NCI-H526 treated with DMSO at 0.1 percent for 48 hours (cell line): ENCODE measurements at regions not wholly inside any gene's neighbourhood (a gene's known extent, or its start where the extent isn't known, plus 50 kb on each side); places are given as distances from the start of the nearest gene placed in this dataset.
"Not testable (repeated sequence)": the region's sequence is repeated elsewhere in the genome, so short reads cannot be mapped to it uniquely, and the experiment has no call there.

Source experiments
- DNase-seq: peaks from one replicate; lab custom pipeline; 2025; lab: John Stamatoyannopoulos, UW

- no peak for DNase-seq
Observed at GRCh38 chr17:22505660-22506059, 813.3 kb downstream of the KCNJ18 start.

GRCh38 chr17:22506231-22506630 is 813.9 kb downstream of the KCNJ18 start:
- DNase-seq = no peak

DNA sequence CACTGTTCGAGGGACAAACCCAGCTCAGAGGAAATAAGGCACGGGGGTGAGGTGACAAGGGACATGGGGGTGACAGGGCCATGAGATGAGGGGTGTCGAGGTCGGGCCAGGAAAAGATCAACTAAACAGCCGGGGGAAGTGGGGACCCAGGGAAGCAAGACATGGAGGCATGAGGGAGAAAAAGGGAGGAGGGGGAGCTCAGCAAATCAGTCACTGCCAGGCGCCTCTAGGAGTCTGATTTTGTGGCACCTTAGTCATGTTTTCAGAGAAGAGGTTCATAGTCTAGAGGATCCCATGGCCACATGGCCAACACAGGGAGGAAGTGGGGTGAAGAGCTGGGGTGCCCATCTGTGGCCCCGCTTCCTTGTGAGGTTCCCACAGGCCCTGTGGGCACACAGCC is 814.5 kb downstream of the KCNJ18 start:
- no peak for DNase-seq

DNA sequence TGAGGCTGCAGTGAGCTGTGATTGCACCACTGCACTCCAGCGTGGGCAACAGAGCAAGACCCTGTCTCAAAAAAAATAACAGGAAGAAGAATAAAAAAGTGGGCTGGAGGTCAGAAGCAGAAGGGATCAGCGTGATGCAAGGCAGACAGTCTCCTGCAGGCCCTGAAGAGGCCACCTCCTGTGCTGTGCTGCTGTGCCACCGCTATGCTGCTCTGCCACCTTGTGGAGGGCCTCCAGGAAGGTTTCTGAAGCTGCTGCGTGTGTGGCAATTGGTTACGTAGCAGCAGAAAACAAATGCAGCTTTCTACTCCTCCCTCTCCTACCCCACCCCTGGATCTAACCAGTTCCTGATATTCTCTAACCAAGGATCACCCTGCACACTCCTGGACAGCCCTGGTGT is 815.5 kb downstream of the KCNJ18 start:
- DNase-seq = peak; percentile 11

- no peak for DNase-seq
Observed at GRCh38 chr17:22510504-22510903, 818.2 kb downstream of the KCNJ18 start.

DNA sequence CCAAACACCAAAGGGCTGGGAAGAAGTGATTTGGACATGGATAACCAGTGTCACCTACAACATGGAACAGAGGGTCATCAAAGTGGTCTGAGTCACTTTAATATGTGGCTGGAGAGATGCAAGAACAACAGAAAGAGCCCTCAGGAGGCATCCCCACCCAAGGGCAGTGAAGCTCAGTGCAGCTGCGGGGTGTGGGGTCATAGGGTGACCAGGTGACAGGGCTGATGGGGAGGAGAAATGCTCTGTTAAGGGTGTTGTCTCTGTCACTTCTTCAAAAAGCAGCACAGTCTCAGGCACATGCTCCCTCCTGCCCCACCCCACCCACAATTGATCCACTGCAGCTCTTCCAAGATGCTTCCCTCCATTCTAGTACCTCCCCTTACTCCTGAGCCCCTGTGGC is 819.1 kb downstream of the KCNJ18 start:
- DNase-seq = no peak

DNA sequence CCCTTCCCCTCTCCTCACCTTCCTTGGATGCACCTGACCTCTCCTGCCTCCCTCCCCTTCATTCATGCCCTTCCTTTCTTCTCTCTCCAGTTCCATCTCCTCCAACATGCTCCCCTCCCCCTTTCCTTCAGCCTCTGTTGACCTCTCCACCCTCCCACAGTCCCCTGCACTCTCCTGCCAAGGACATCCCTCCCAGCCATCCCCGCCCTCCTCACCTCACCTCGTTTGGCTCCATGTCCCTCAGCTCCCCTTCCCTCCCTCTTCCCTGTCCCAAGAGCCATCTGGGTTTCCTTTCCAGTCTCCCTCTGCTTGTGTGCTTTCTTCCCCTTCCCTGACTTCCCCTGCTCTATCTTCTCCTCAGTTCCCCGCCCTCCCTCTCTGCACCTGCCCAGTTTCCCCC is 819.7 kb downstream of the KCNJ18 start:
- no peak for DNase-seq

DNA sequence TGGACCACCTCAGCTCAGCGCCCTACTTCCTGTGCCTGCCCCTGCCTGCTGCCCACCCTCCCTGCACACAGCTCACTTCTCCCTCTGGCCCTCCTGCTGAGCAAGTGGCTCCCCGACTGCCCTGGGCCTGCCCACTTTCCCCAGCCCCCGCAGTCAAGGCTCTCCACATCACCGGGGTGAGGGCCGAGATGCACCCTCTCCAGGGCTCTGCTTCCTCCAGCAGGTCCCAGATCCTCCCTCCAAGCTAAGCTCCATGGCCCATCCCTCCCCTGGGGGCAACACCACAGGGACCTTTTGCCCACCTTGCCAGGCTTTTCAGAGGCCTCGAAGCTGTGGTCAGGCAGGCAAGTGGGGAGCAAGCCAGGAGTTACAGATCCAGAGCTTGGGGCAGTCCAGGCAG is 820.2 kb downstream of the KCNJ18 start:
- DNase-seq = no peak

DNA sequence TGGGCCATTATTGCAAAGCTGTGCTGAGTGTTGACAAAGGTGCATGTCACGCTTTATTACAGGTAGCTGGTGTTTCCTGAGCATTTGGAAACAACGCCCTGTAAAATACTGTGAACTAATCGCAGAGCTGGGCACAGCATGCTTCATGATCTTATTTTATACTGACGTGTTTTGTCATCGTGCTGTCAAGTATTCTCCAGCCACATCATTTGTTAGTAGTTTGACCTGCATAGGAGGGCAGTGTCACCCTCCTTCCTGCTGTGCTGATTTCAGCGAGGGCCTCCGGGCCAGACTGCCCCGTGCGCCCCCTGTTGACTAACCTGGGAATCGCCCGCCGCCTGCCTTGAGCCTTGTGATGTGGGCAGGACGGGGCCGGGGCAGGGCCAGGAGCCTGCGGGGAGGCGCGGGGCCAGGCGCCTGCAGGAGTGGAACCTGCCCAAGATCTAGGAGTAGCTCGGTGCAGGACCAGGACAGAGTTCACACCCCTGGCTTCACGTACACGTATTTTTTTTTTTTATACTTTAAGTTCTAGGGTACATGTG is 820.7 kb downstream of the KCNJ18 start:
- peak; percentile 0 for DNase-seq

- DNase-seq = no peak
Observed at GRCh38 chr17:22514315-22514714, 822.0 kb downstream of the KCNJ18 start.

DNA sequence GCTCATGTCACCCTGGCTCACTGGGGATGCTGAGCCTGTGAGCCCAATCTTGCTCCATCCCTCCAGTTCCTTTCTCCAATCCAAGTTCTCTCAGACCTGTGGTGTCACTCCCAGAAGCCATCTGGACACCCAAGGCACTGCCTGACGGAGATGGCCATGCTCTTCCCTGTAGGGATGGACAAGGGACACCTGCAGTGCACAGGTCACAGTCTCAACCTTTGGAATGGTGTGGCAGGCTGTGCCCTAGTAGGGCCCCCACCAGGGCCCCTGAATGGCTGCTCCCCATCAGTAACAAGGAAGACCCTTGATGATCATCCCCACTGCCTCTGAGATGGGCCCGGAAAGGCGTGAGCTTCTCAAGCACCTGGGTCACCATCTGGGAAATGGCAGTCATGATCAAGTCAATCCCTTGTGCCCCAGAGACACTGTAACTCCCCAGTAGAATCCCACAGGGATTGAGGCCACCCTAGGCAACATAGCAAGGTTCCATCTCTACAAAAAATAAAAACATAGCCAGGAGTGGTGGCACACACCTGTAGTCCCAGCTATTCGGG is 822.5 kb downstream of the KCNJ18 start:
- DNase-seq = no peak

DNA sequence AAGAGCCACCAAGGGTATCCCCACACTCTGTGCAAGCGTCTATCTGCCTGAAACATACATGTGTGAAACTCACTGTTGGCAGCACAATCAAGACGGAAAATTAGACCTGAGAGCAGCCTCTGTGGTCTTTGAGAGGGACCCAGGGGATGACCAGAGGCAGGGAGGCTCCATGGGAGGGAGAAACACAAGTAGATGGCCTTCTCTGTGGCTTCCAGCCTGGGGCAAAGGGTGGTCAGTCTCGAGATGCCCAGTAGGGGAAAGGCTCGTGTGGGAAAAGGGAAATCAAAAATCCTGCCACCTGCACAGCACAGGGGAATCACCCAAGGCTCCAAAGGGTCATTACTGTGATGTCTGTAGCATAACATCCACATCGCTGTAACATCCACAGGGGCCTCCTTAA is 823.3 kb downstream of the KCNJ18 start:
- DNase-seq = no peak

GRCh38 chr17:22516861-22517636 is 824.7 kb downstream of the KCNJ18 start:
- no peak for DNase-seq

GRCh38 chr17:22517716-22518115 is 825.4 kb downstream of the KCNJ18 start:
- no peak for DNase-seq

GRCh38 chr17:22518185-22518584 is 825.9 kb downstream of the KCNJ18 start:
- DNase-seq = no peak

DNA sequence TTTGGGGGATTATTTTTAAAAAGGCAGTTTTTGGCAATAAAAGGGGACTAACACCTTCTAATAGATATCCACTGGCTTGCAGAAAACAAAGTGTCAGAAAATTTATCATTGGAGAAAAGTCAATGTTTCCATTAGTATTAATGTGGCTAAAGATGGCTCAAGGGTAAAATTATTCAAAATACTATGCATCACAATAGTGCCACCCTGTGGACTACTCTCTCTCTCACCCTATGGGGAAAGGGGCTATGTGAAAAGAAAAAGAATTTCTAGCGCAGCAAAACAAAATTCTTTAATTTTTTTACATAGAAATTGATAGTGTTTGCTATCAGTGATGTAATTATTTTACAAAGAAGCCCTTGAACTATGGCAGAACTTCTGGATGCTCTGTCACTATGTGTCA is 856.5 kb downstream of the KCNJ18 start:
- DNase-seq = not testable (repeated sequence)

GRCh38 chr17:22551695-22552415 is 859.5 kb downstream of the KCNJ18 start:
- DNase-seq = not testable (repeated sequence)

GRCh38 chr17:22569459-22570143 is 877.3 kb downstream of the KCNJ18 start:
- DNase-seq = no peak

GRCh38 chr17:22570144-22570845 is 878.0 kb downstream of the KCNJ18 start:
- no peak for DNase-seq

GRCh38 chr17:22599322-22599721 is 907.0 kb downstream of the KCNJ18 start:
- no peak for DNase-seq

GRCh38 chr17:22600644-22601298 is 908.4 kb downstream of the KCNJ18 start:
- no peak for DNase-seq
